Thoracic aorta (tissue), 2 donors: ENCODE measurements at regions not wholly inside any gene's neighbourhood (a gene's known extent, or its start where the extent isn't known, plus 50 kb on each side); places are given as distances from the start of the nearest gene placed in this dataset.

Experiments used
- ATAC-seq: fragments of 150-250 bp; one replicate; pipeline ENCODE4 v1.8.0; 2017; ENCODE audit warnings: low read depth; ENCODE audit not compliant: insufficient number of reproducible peaks, low FRiP score
- DNase-seq: peaks from one replicate; pipeline ENCODE4 v3.0.0-alpha.2; 2020; ENCODE audit warnings: low spot score
- H3K27ac ChIP-seq, 2 donors: fragments of 200-600 bp; sonication (generic); 1 replicate in 1 of 2; 2 replicates in 1 of 2; pipeline ENCODE4 v1.5.1; 2016; ENCODE audit warnings: mild to moderate bottlenecking in 2 of 2, moderate library complexity in 2 of 2
- H3K27me3 ChIP-seq: fragments of 200-600 bp; sonication (generic); replicated peaks from 2 replicates; pipeline ENCODE4 v1.6.0; 2016; ENCODE audit warnings: mild to moderate bottlenecking; ENCODE audit not compliant: insufficient read depth
- H3K36me3 ChIP-seq: fragments of 200-600 bp; sonication (generic); one replicate; pipeline ENCODE4 v1.5.1; 2016
- H3K4me1 ChIP-seq, 2 donors: fragments of 200-600 bp; sonication (generic); 1 replicate in 1 of 2; 2 replicates in 1 of 2; pipeline versions ENCODE4 v1.5.1 to v1.6.0; 2016; ENCODE audit warnings: low read depth in 2 of 2, mild to moderate bottlenecking in 1 of 2; ENCODE audit not compliant: control insufficient read depth in 1 of 2
- H3K4me3 ChIP-seq: fragments of 200-600 bp; sonication (generic); 2 replicates; pipeline ENCODE4 v1.5.1; 2016; ENCODE audit warnings: mild to moderate bottlenecking
- H3K9me3 ChIP-seq: fragments of 200-600 bp; sonication (generic); 2 replicates; pipeline ENCODE4 v1.5.1; 2016
- TF ChIP-seq, protein P1 (sequence below): fragments of 200-600 bp; sonication (generic); IDR thresholded peaks from one replicate; pipeline ENCODE4 v1.5.1; 2019; ENCODE audit warnings: antibody characterized with exemption

DNA sequence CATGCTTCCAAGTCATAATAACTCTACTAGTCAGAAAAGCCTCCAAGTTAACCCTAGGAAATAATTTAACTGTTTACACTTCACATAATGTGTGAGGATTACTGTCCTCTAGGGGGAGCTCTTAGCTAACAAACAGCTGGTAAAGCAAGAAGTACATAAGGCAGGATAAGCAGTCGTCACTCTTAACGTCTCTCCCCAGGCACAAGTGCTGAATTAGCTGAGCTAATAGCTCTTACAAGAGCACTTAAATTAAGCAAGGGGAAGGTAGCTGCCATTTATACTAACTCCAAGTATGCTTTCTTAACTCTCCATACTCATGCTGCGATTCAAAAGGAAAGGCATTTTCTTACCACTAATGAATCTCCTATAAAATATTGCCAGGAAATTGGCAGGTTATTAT is 79.3 kb upstream of the TSPAN11 start:
- no peaks in the 10 kb centered on the region for H3K36me3 ChIP-seq
- H3K27ac ChIP-seq, result no peak overlapping the region
- H3K27me3 ChIP-seq, result no peaks in the 10 kb centered on the region
- no peak for DNase-seq
- H3K4me1 ChIP-seq, result no peaks in the 10 kb centered on the region
- ATAC-seq, result no peak
- no peaks in the 10 kb centered on the region for H3K9me3 ChIP-seq
- no peak overlapping the region for H3K4me3 ChIP-seq
- TF ChIP-seq, protein P1, sequence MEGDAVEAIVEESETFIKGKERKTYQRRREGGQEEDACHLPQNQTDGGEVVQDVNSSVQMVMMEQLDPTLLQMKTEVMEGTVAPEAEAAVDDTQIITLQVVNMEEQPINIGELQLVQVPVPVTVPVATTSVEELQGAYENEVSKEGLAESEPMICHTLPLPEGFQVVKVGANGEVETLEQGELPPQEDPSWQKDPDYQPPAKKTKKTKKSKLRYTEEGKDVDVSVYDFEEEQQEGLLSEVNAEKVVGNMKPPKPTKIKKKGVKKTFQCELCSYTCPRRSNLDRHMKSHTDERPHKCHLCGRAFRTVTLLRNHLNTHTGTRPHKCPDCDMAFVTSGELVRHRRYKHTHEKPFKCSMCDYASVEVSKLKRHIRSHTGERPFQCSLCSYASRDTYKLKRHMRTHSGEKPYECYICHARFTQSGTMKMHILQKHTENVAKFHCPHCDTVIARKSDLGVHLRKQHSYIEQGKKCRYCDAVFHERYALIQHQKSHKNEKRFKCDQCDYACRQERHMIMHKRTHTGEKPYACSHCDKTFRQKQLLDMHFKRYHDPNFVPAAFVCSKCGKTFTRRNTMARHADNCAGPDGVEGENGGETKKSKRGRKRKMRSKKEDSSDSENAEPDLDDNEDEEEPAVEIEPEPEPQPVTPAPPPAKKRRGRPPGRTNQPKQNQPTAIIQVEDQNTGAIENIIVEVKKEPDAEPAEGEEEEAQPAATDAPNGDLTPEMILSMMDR, result peak; percentile 44

DNA sequence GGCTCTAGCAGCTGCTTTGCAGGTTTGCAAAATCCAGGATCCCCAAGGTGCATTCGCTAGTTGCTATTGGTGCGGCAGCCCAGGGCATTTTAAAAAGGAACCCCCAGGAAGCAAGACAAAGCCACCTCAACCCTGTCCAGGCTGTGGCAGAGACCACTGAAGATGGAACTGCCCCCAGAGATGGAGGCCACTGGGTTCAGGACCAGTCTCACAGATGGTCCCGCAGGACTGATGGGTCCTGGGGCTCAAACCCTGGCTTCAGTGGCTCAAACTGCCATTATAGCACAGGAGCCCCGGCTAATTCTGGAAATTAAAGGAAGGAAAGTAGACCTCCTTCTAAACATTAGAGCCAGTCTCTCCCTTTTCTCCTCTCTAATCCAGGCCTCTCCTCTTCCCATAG is 79.8 kb upstream of the TSPAN11 start:
- ATAC-seq, result no peak
- TF ChIP-seq, protein P1, result no peak
- Histone ChIP-seq H3K36me3 (no peaks in the 10 kb centered on the region), H3K4me3 (no peak overlapping the region), H3K9me3 (no peaks in the 10 kb centered on the region), H3K27me3 (no peaks in the 10 kb centered on the region), H3K27ac (no peak overlapping the region), H3K4me1 (no peaks in the 10 kb centered on the region)
- DNase-seq, result no peak

DNA sequence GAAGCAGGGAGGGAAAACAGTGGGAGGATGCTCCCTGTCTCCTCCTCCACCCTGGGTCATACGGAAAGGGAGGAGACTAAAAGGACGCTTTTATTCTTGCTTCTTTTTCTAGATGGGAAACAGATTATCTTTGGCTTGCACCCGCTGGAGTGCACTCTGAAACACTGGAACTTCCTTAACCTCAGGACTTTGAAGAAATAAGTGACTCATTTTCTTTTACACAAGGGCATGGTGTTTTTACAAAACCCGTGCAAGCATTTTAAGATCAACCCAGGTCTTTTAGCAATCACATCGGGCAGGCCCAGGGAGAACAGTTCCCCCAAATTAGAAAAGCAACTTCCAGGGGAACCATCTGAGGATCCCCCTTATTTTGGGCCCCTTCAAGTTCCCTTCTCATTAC is 80.9 kb upstream of the TSPAN11 start:
- ATAC-seq (no peak), DNase-seq (no peak)
- Histone ChIP-seq H3K4me3 (no peak overlapping the region), H3K4me1 (no peaks in the 10 kb centered on the region), H3K27ac (no peak overlapping the region), H3K27me3 (no peaks in the 10 kb centered on the region), H3K36me3 (no peaks in the 10 kb centered on the region), H3K9me3 (no peaks in the 10 kb centered on the region)
- TF ChIP-seq, protein P1, result no peak

DNA sequence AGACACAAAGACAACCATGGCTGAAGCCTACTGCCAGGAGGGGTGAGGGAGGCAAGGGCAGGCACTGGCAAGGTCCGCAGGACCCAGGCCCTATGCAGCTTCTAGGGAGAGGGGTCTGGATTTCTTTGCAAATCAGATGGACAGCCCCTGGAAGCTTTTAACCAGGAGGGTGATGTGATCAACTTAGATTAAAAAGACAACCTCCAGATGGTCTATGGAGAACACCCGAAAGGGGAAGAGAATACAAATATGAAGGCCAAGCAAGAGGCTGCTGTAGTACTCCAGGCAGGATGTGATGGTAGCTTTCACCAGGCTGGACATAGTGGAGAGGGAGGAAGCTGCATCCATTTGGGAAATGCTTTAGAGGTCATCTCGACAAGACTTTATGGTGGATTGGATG is 83.3 kb upstream of the TSPAN11 start:
- no peaks in the 10 kb centered on the region for H3K9me3 ChIP-seq
- ATAC-seq, result no peak
- no peak overlapping the region for H3K4me3 ChIP-seq
- H3K27me3 ChIP-seq, result no peaks in the 10 kb centered on the region
- no peak for DNase-seq
- H3K4me1 ChIP-seq, result no peaks in the 10 kb centered on the region
- no peak overlapping the region for H3K27ac ChIP-seq
- H3K36me3 ChIP-seq, result no peaks in the 10 kb centered on the region
- TF ChIP-seq, protein P1, result no peak

DNA sequence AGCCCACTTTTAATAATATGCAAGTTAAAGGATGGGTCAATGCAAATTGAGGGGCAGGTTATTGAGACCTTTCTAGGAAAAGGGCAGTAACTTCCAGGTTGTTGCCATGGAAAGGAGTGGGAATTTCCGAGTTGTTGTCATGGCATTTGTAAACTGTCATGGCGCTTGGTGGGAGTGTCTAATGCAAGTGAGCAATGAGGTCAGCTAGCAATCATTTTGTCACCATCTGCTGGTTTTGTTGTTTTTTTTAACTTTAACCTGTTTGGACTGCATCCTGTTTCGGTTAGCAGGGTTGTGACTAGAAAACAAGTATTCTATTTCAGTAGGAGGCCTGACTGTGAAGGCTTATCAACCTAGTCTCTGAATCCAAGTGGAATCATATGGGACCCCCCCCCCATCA is 85.8 kb upstream of the TSPAN11 start:
- TF ChIP-seq, protein P1, result no peak
- Histone ChIP-seq H3K4me3 (no peak overlapping the region), H3K27ac (no peak overlapping the region)

More for the DNA sequence above, 85.8 kb upstream of the TSPAN11 start:
- no peak for DNase-seq
- ATAC-seq, result no peak
- no peaks in the 10 kb centered on the region for H3K36me3 ChIP-seq
- H3K4me1 ChIP-seq, result no peaks in the 10 kb centered on the region
- H3K27me3 ChIP-seq, result no peaks in the 10 kb centered on the region
- no peaks in the 10 kb centered on the region for H3K9me3 ChIP-seq
